Vagina (tissue), 2 donors: ENCODE measurements at regions not wholly inside any gene's neighbourhood (a gene's known extent, or its start where the extent isn't known, plus 50 kb on each side); places are given as distances from the start of the nearest gene placed in this dataset.

Experiments used
- DNase-seq, 2 donors: peaks; one replicate each; pipeline ENCODE4 v3.0.0-alpha.2; 2017; ENCODE audit errors: extremely low spot score in 2 of 2
- H3K27ac ChIP-seq: fragments of 200-600 bp; sonication (generic); one replicate; pipeline ENCODE4 v1.5.1; 2019
- H3K27me3 ChIP-seq: fragments of 200-600 bp; sonication (generic); one replicate; pipeline ENCODE4 v1.5.1; 2019
- H3K36me3 ChIP-seq, 2 donors: fragments of 200-600 bp; sonication (generic); one replicate each; pipeline ENCODE4 v1.5.1; 2017 to 2019
- H3K4me1 ChIP-seq: fragments of 200-600 bp; sonication (generic); one replicate; pipeline ENCODE4 v1.5.1; 2019
- H3K4me3 ChIP-seq, 2 donors: fragments of 200-600 bp; sonication (generic); 1 replicate in 1 of 2; 2 replicates in 1 of 2; pipeline ENCODE4 v1.5.1; 2016 to 2019
- H3K9me3 ChIP-seq: fragments of 200-600 bp; sonication (generic); one replicate; pipeline ENCODE4 v1.5.1; 2019
- POLR2A ChIP-seq, 2 donors: fragments of 450-650 bp; IDR thresholded peaks; one replicate each; pipeline ENCODE4 v1.6.1; 2017; ENCODE audit warnings: antibody characterized with exemption in 2 of 2, mild to moderate bottlenecking in 2 of 2, moderate library complexity in 2 of 2
- POLR2AphosphoS5 ChIP-seq, 2 donors: sonication (generic); formaldehyde crosslinking; IDR thresholded peaks; one replicate each; pipeline ENCODE4 v1.9.0; 2017; ENCODE audit warnings: antibody characterized with exemption in 2 of 2, mild to moderate bottlenecking in 2 of 2, low read depth in 1 of 2; ENCODE audit not compliant: insufficient read depth in 1 of 2
- intact Hi-C: fragments of 100-400 bp; cut with DNase I; formaldehyde crosslinking; loops from one replicate; pipeline ENCODE4 v1.15.1; 2023
- TF ChIP-seq, protein P1 (sequence below), 3 experiments: fragments of 450-650 bp in 2 of 3; fragments of 200-600 bp in 1 of 3; sonication (generic) in 1 of 3; IDR thresholded peaks; one replicate each; pipeline ENCODE4 v1.5.1; 2017 to 2019; ENCODE audit warnings: antibody characterized with exemption in 3 of 3, mild to moderate bottlenecking in 2 of 3, moderate library complexity in 2 of 3

DNA sequence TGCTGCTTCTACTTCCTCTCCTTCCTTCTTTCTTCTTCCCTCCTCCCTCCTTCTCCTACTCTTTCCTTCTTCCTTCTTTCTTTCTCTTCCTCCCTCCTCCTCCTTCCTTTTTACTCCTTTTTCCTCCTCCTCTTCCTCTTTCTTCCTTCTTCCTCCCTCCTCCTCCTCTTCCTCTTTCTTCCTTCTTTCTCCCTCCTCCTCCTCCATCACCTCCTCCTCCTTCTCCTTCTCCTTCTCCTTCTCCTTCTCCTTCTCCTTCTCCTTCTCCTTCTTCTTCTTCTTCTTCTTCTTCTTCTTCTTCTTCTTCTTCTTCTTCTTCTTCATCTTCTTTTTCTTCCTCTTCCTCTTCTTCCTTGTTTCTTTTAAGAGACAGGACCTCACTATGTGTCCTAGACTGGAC lies 224.0 kb downstream of the NR2F2 start:
- no peaks in the 10 kb centered on the region for H3K4me1 ChIP-seq
- no peak overlapping the region for H3K27ac ChIP-seq
- no peak for TF ChIP-seq POLR2A (IDR thresholded peaks at IDR 0.05)
- TF ChIP-seq, protein P1, sequence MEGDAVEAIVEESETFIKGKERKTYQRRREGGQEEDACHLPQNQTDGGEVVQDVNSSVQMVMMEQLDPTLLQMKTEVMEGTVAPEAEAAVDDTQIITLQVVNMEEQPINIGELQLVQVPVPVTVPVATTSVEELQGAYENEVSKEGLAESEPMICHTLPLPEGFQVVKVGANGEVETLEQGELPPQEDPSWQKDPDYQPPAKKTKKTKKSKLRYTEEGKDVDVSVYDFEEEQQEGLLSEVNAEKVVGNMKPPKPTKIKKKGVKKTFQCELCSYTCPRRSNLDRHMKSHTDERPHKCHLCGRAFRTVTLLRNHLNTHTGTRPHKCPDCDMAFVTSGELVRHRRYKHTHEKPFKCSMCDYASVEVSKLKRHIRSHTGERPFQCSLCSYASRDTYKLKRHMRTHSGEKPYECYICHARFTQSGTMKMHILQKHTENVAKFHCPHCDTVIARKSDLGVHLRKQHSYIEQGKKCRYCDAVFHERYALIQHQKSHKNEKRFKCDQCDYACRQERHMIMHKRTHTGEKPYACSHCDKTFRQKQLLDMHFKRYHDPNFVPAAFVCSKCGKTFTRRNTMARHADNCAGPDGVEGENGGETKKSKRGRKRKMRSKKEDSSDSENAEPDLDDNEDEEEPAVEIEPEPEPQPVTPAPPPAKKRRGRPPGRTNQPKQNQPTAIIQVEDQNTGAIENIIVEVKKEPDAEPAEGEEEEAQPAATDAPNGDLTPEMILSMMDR (IDR thresholded peaks at IDR 0.05) = no peak
- TF ChIP-seq POLR2AphosphoS5 (IDR thresholded peaks at IDR 0.05; ENCODE audit: insufficient read depth in 1 of 2, low read depth in 1 of 2) = no peak
- intact Hi-C loops = no loop called here
- no peaks in the 10 kb centered on the region for H3K27me3 ChIP-seq
- no peak overlapping the region for H3K4me3 ChIP-seq
- no peaks in the 10 kb centered on the region for H3K36me3 ChIP-seq
- DNase-seq = no peak
- no peaks in the 10 kb centered on the region for H3K9me3 ChIP-seq

DNA sequence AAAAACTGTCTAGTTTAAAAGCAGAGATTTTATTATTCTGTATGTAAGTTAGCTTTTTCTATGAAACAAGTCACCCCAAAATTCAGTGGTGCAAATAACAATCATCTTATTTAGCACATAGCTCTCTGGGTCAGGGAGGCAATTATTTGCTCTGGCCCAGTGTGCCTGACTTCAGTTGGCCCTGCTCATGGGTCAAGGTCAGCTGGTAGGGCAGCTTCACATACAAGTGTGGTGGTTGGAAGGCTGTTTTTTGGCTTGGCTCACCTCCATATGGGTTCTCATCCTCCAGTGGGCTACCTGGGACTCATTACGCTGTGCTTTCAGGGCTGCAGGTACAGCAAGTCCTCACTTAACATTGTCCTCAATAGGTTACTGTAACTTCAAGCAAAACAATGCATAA lies 228.6 kb downstream of the NR2F2 start:
- no peaks in the 10 kb centered on the region for H3K9me3 ChIP-seq
- intact Hi-C loops = no loop called here
- H3K4me1 ChIP-seq = no peaks in the 10 kb centered on the region
- no peak for TF ChIP-seq POLR2AphosphoS5 (IDR thresholded peaks at IDR 0.05; ENCODE audit: insufficient read depth in 1 of 2, low read depth in 1 of 2)
- no peak for TF ChIP-seq POLR2A (IDR thresholded peaks at IDR 0.05)
- TF ChIP-seq, protein P1 (IDR thresholded peaks at IDR 0.05) = no peak
- H3K27me3 ChIP-seq = no peaks in the 10 kb centered on the region
- no peak for DNase-seq
- H3K36me3 ChIP-seq = no peaks in the 10 kb centered on the region
- H3K4me3 ChIP-seq = no peak overlapping the region
- no peak overlapping the region for H3K27ac ChIP-seq

DNA sequence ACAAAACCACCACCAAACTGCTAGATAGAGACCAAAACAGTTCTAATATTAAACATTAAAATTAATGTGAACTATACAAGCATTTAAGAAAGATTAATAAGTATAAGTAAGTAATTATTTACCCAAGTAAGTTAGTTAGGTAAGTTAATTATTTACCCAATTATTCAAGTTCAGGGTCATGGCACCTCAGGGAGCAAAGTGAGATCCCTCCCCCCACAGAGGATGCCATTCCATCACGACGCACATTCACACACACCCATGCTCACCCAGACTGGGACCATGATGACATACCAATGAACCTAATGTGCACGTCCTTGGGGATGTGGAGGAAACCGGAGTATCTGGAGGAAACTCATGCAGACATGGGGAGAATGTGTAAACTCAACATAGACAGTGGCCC lies 229.1 kb downstream of the NR2F2 start:
- Histone ChIP-seq H3K27me3 (no peaks in the 10 kb centered on the region), H3K9me3 (no peaks in the 10 kb centered on the region), H3K36me3 (no peaks in the 10 kb centered on the region), H3K4me3 (no peak overlapping the region), H3K4me1 (no peaks in the 10 kb centered on the region), H3K27ac (no peak overlapping the region)
- intact Hi-C loops = no loop called here
- DNase-seq = no peak
- TF ChIP-seq, protein P1 (IDR thresholded peaks at IDR 0.05) = no peak
- no peak for TF ChIP-seq POLR2A (IDR thresholded peaks at IDR 0.05)
- TF ChIP-seq POLR2AphosphoS5 (IDR thresholded peaks at IDR 0.05; ENCODE audit: insufficient read depth in 1 of 2, low read depth in 1 of 2) = no peak

DNA sequence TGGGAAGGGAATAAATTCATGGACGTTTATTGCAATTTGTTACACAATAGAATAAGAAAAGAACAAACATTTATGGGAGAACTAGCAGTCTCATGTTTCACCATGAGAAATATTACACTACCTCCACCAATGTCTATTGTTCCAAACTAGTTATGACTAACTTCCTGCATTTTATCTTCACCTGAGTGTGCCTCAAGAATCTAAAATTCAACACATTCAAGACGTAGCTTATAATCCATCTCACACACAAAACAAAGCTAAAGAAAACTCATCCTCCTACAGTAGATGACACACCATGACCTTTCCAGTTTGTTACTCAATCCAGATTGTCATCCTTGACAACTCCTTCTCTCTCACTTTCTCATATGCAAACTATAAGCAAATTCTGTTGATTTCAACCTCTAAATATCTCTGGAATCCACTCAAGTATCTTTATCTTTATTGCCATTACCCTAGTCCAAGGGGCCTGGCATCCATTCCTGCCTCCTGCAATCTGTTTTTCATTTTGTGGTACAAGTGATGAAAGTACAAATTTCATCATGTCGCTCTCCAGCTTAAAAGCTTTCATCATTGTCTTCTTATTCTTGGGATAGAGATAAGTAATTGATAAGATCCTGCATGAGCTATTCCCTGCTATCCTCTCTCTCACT lies 229.9 kb downstream of the NR2F2 start:
- TF ChIP-seq POLR2AphosphoS5 (IDR thresholded peaks at IDR 0.05; ENCODE audit: insufficient read depth in 1 of 2, low read depth in 1 of 2) = no peak
- no peak for TF ChIP-seq POLR2A (IDR thresholded peaks at IDR 0.05)
- TF ChIP-seq, protein P1 (IDR thresholded peaks at IDR 0.05) = no peak
- Histone ChIP-seq H3K27ac (no peak overlapping the region), H3K4me1 (no peaks in the 10 kb centered on the region), H3K36me3 (no peaks in the 10 kb centered on the region), H3K9me3 (no peaks in the 10 kb centered on the region), H3K27me3 (no peaks in the 10 kb centered on the region), H3K4me3 (no peak overlapping the region)
- DNase-seq = no peak
- intact Hi-C loops = no loop called here

DNA sequence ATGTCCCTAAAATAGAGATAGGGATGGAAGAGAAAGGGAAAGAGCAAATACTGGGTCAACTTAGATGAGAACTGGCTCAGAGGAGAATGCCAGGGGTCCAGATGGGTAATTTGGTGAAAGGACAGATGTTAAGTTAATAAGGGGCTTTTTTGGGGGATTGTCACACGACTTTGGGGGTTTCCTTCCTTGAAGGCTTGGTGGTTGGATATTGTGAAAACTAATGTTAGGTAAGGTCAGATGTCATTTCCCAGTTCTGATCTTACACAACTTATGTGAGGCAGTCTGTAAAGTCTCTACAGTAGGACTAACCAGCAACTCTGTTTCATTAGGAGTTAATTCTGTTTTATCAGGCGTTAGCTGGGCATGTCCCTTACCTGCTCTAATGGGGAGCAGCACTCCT lies 231.1 kb downstream of the NR2F2 start:
- DNase-seq = no peak
- no peak overlapping the region for H3K4me3 ChIP-seq
- intact Hi-C loops = no loop called here
- no peaks in the 10 kb centered on the region for H3K9me3 ChIP-seq
- no peak overlapping the region for H3K27ac ChIP-seq
- TF ChIP-seq POLR2A (IDR thresholded peaks at IDR 0.05) (no peak), POLR2AphosphoS5 (IDR thresholded peaks at IDR 0.05; ENCODE audit: insufficient read depth in 1 of 2, low read depth in 1 of 2) (no peak)
- TF ChIP-seq, protein P1 (IDR thresholded peaks at IDR 0.05) = no peak
- H3K36me3 ChIP-seq = no peaks in the 10 kb centered on the region
- H3K27me3 ChIP-seq = no peaks in the 10 kb centered on the region
- H3K4me1 ChIP-seq = no peaks in the 10 kb centered on the region
